PFSK-1 (cell line): ENCODE measurements at regions not wholly inside any gene's neighbourhood (a gene's known extent, or its start where the extent isn't known, plus 50 kb on each side); places are given as distances from the start of the nearest gene placed in this dataset.

ENCODE experiments used
- FOXP2 ChIP-seq: optimal IDR thresholded peaks from 2 replicates; pipeline ENCODE3; 2011; ENCODE audit warnings: borderline replicate concordance, control low read depth, inconsistent platforms; ENCODE audit not compliant: insufficient read depth; ENCODE audit errors: extremely low read length, extremely low read depth
- POLR2AphosphoS5 ChIP-seq: IDR thresholded peaks from 2 replicates; pipeline ENCODE4 v1.6.1; 2012; ENCODE audit warnings: low read depth, mild to moderate bottlenecking, control low read depth, low read length, moderate library complexity
- SIN3A ChIP-seq: IDR thresholded peaks from 2 replicates; pipeline ENCODE4 v1.6.1; 2012; ENCODE audit warnings: mild to moderate bottlenecking, low read length, moderate library complexity, borderline replicate concordance; ENCODE audit not compliant: insufficient read depth
- TAF1 ChIP-seq: IDR thresholded peaks from 2 replicates; pipeline ENCODE4 v1.6.1; 2012; ENCODE audit warnings: low read length, control low read depth, borderline replicate concordance; ENCODE audit not compliant: insufficient read depth
- TF ChIP-seq, protein P1 (sequence below), 2 experiments: IDR thresholded peaks; 2 replicates each; pipeline versions ENCODE4 v1.6.1 to v1.8.0; 2011 to 2012; ENCODE audit warnings: low read depth in 2 of 2, low read length in 2 of 2, control low read depth in 1 of 2, inconsistent platforms in 1 of 2, mild to moderate bottlenecking in 1 of 2, moderate library complexity in 1 of 2; ENCODE audit not compliant: insufficient read depth in 1 of 2

DNA sequence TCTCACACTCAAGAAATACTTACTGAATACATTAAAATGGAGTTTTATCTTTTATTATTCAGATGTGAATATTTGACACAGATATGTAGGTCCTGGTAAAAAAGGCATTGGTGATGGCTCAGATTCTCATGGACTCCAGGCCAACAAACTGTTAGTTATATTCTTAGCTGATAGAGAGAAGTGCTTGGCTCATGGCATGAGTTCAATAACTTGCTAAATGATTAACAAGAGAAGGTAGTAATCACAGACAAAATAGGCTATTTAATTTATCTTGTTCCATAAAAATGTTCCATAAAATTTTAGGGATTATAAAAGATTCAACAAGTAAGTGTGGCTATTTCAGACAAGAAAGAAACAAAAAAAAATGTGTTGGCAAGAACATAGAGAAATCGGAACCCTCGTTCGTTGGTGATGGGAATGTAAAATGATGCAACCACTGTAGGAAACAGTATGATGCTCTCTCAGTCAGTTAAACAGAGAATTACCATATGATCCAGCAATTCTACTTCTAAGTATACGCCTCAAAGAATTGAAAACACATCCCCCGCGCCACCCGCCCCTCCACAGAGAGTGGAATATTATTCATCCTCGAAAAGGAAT, 737.8 kb upstream of the ADAMTS5 start:
- TF ChIP-seq FOXP2 (no peak), TAF1 (no peak), SIN3A (no peak), POLR2AphosphoS5 (no peak)
- TF ChIP-seq, protein P1, sequence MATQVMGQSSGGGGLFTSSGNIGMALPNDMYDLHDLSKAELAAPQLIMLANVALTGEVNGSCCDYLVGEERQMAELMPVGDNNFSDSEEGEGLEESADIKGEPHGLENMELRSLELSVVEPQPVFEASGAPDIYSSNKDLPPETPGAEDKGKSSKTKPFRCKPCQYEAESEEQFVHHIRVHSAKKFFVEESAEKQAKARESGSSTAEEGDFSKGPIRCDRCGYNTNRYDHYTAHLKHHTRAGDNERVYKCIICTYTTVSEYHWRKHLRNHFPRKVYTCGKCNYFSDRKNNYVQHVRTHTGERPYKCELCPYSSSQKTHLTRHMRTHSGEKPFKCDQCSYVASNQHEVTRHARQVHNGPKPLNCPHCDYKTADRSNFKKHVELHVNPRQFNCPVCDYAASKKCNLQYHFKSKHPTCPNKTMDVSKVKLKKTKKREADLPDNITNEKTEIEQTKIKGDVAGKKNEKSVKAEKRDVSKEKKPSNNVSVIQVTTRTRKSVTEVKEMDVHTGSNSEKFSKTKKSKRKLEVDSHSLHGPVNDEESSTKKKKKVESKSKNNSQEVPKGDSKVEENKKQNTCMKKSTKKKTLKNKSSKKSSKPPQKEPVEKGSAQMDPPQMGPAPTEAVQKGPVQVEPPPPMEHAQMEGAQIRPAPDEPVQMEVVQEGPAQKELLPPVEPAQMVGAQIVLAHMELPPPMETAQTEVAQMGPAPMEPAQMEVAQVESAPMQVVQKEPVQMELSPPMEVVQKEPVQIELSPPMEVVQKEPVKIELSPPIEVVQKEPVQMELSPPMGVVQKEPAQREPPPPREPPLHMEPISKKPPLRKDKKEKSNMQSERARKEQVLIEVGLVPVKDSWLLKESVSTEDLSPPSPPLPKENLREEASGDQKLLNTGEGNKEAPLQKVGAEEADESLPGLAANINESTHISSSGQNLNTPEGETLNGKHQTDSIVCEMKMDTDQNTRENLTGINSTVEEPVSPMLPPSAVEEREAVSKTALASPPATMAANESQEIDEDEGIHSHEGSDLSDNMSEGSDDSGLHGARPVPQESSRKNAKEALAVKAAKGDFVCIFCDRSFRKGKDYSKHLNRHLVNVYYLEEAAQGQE (IDR thresholded peaks at IDR 0.05; ENCODE audit: insufficient read depth in 1 of 2, low read depth in 2 of 2, low read length in 2 of 2) = no peak

DNA sequence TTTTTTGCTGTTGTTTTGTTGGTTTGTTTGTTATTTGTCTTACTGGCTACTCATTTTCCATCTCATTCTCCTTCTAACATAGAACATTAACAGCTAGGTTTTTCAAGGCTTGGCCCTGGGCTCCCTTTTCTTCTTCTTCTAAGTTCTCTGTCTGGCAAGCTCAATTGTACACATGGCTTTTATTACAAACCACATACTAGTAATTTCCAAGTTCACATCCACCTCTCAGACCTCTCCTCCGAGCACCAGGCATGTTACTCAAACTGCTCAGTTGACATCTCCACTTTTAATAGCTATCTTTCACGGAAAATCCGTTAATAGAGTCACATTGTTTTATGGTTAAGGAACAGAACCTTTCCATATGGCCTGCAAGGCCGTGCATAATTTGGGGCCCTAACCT, 736.9 kb upstream of the ADAMTS5 start:
- TF ChIP-seq FOXP2 (no peak), SIN3A (no peak), TAF1 (no peak), POLR2AphosphoS5 (no peak)
- TF ChIP-seq, protein P1 (IDR thresholded peaks at IDR 0.05; ENCODE audit: insufficient read depth in 1 of 2, low read depth in 2 of 2, low read length in 2 of 2) = no peak

DNA sequence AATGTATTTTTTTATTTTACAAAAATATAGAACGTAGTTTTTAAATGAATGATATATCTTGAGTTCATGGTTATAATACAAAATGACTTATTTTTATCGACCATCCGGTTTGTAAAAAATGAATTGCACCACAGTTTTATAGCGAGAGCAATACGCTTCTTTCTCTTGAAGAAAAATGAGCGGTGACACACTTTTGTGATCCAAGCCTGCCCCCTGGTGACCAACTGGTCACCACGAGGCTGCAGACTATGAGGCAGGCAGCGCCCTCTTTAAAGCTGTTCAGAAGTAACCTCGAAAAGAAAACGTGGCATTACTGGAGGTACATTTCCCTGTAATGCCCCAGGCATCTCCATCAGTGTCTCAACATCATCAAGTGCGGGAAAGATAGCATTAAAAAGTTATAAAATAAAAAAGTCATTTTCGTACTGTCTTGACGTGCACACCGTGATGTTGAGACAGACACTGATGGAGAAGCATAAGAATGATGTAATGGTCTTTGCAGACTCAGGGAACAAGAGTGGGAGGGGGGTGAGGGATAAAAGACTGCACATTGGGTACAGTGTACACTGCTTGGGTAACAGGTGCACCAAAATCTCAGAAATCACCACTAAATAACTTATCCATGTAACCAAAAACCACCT, 734.2 kb upstream of the ADAMTS5 start:
- no peak for TF ChIP-seq SIN3A
- no peak for TF ChIP-seq POLR2AphosphoS5
- no peak for TF ChIP-seq TAF1
- TF ChIP-seq, protein P1 (IDR thresholded peaks at IDR 0.05; ENCODE audit: insufficient read depth in 1 of 2, low read depth in 2 of 2, low read length in 2 of 2) = no peak
- TF ChIP-seq FOXP2 = no peak

DNA sequence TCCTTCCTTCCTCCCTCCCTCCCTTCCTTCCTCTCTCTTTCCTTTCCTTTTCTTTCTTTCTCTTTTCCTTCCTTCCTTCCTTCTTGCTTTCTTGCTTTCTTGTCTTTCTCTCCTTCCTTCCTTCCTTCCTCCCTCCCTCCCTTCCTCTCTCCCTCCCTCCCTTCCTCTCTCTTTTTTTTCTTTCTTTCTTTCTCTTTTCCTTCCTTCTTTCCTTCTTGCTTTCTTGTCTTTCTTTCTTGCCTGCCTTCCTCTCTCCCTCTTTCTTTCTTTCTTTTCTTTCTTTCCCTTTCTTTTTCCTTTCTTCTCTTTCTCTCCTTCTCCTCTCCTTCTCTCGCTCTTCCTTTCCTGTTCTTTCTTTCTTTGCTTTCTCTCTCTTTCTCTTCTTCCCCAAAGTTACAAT, 728.4 kb upstream of the ADAMTS5 start:
- TF ChIP-seq TAF1 (no peak), POLR2AphosphoS5 (no peak), FOXP2 (no peak), SIN3A (no peak)
- TF ChIP-seq, protein P1 (IDR thresholded peaks at IDR 0.05; ENCODE audit: insufficient read depth in 1 of 2, low read depth in 2 of 2, low read length in 2 of 2) = no peak
